ENCODE measurements at regions not wholly inside any gene's neighbourhood (a gene's known extent, or its start where the extent isn't known, plus 50 kb on each side); places are given as distances from the start of the nearest gene placed in this dataset.
A peak's percentile ranks its signal among the peaks of the same experiment; 100 is the strongest.

- TF ChIP-seq ETS1 (CRISPR knock-in tag; IDR thresholded peaks at IDR 0.05) (no peak), TRAFD1 (CRISPR knock-in tag; IDR thresholded peaks at IDR 0.05; ENCODE audit: borderline replicate concordance) (no peak), PHF20 (CRISPR knock-in tag; IDR thresholded peaks at IDR 0.05) (no peak), HBP1 (CRISPR knock-in tag; IDR thresholded peaks at IDR 0.05; ENCODE audit: low read depth) (no peak), GMEB1 (CRISPR knock-in tag; IDR thresholded peaks at IDR 0.05; ENCODE audit: borderline replicate concordance) (peak; percentile 19; the same call in 1 of the 2 replicates), CBX2 (IDR thresholded peaks at IDR 0.05; ENCODE audit: low read depth, low read length) (no peak), CBX2 (CRISPR knock-in tag; IDR thresholded peaks at IDR 0.05; ENCODE audit: low read depth) (no peak), KLF6 (CRISPR knock-in tag; IDR thresholded peaks at IDR 0.05) (0 out of 2 replicates have a peak, but pooled peaks have one; percentile 43), ZNF776 (CRISPR knock-in tag; IDR thresholded peaks at IDR 0.05) (no peak), ZNF577 (CRISPR knock-in tag; IDR thresholded peaks at IDR 0.05; ENCODE audit: borderline replicate concordance, low read depth) (no peak), MTF2 (CRISPR knock-in tag; IDR thresholded peaks at IDR 0.05; ENCODE audit: borderline replicate concordance) (no peak), SMC3 (IDR thresholded peaks at IDR 0.05; ENCODE audit: low read length) (no peak), NR2F2 (IDR thresholded peaks at IDR 0.05; ENCODE audit: borderline replicate concordance, low read depth) (no peak; the same call in 1 of the 2 replicates), ZNF740 (CRISPR knock-in tag; IDR thresholded peaks at IDR 0.05) (no peak), ZMAT5 (CRISPR knock-in tag; IDR thresholded peaks at IDR 0.05; ENCODE audit: borderline replicate concordance, low read depth) (no peak), FOXK2 (IDR thresholded peaks at IDR 0.05) (no peak), ZNF326 (CRISPR knock-in tag; IDR thresholded peaks at IDR 0.05; ENCODE audit: borderline replicate concordance) (no peak), CREM (IDR thresholded peaks at IDR 0.05) (peak; percentile 74), CREM (CRISPR knock-in tag; IDR thresholded peaks at IDR 0.05) (no peak), NKX3-1 (CRISPR knock-in tag; IDR thresholded peaks at IDR 0.05) (no peak)
Measured at GRCh38 chr6:11317885-11318771, 85.7 kb upstream of the NEDD9 start (continued).

Measured in HepG2 (cell line).